Gastrocnemius medialis (tissue), 4 donors: ENCODE measurements at regions not wholly inside any gene's neighbourhood (a gene's known extent, or its start where the extent isn't known, plus 50 kb on each side); places are given as distances from the start of the nearest gene placed in this dataset.

Experiments used
- POLR2A ChIP-seq, 2 donors: fragments of 450-650 bp; IDR thresholded peaks; one replicate each; pipeline ENCODE4 v1.6.1; 2017; ENCODE audit warnings: antibody characterized with exemption in 2 of 2, mild to moderate bottlenecking in 2 of 2, moderate library complexity in 2 of 2
- TF ChIP-seq, protein P1 (sequence below), 5 experiments: fragments of 450-650 bp in 3 of 5; fragments of 200-600 bp in 2 of 5; sonication (generic) in 2 of 5; IDR thresholded peaks in 4 of 5; conservative IDR thresholded peaks in 1 of 5; 1 replicate in 4 of 5; 2 replicates in 1 of 5; pipeline ENCODE4 v1.5.1; 2016 to 2019; ENCODE audit warnings: antibody characterized with exemption in 5 of 5, mild to moderate bottlenecking in 3 of 5, moderate library complexity in 3 of 5

DNA sequence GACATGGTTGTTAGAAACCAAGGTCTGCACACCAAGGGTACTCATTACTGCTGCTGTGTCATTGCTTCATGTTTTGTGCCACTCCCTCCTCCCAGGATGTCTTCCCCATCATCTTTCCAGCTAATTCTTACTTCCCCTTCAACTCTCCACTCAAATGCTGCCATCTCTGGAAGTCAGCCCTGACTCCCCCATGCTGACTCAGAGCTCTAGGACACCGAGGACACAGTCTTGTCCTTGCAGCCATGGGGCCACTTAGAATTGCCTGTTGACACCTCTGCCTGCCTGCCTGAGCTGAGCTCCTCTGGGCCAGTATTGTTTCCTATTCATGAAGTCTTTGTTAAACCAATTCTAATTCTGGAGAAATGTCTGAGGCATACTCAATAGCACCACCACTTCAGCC lies 100.2 kb downstream of the GYPC start:
- TF ChIP-seq, protein P1, sequence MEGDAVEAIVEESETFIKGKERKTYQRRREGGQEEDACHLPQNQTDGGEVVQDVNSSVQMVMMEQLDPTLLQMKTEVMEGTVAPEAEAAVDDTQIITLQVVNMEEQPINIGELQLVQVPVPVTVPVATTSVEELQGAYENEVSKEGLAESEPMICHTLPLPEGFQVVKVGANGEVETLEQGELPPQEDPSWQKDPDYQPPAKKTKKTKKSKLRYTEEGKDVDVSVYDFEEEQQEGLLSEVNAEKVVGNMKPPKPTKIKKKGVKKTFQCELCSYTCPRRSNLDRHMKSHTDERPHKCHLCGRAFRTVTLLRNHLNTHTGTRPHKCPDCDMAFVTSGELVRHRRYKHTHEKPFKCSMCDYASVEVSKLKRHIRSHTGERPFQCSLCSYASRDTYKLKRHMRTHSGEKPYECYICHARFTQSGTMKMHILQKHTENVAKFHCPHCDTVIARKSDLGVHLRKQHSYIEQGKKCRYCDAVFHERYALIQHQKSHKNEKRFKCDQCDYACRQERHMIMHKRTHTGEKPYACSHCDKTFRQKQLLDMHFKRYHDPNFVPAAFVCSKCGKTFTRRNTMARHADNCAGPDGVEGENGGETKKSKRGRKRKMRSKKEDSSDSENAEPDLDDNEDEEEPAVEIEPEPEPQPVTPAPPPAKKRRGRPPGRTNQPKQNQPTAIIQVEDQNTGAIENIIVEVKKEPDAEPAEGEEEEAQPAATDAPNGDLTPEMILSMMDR (IDR thresholded peaks at IDR 0.05 in 4 of 5, conservative IDR thresholded peaks at IDR 0.05 in 1 of 5), result no peak
- no peak for TF ChIP-seq POLR2A (IDR thresholded peaks at IDR 0.05)
